Heart left ventricle (tissue), 13 donors: ENCODE measurements at regions not wholly inside any gene's neighbourhood (a gene's known extent, or its start where the extent isn't known, plus 50 kb on each side); places are given as distances from the start of the nearest gene placed in this dataset.

Experiments
- POLR2A ChIP-seq, 2 donors: fragments of 450-650 bp; IDR thresholded peaks; one replicate each; pipeline ENCODE4 v1.6.1; 2017; ENCODE audit warnings: antibody characterized with exemption in 2 of 2, mild to moderate bottlenecking in 2 of 2, moderate library complexity in 2 of 2
- TF ChIP-seq, protein P1 (sequence below), 12 donors: fragments of 200-600 bp; sonication (generic) in 4 of 12; IDR thresholded peaks; one replicate each; pipeline versions ENCODE4 v1.5.0 to v1.8.0; 2018 to 2022; ENCODE audit warnings: antibody characterized with exemption in 12 of 12, mild to moderate bottlenecking in 5 of 12
- donor health status: ischemic (EF 13 %, LVEDD 7.1; RV severe dilation, severe dysfunction).
- donor health status: DM: no; HTN: yes; CAD: no.
- donor health status: DM: no; HTN: no; CAD: no.
- donor health status: ischemic (EF 25% LVEDD 6.9; RV normal size, moderate dysfunction).
- donor health status: ischemic (EF 25% LVEDD 5.7; RV mildly dilated, moderate dysfunction).
- donor health status: ischemic (EF 35%, LVEDD 5.7; RV mildly dilated, moderate dysfunction).
- donor health status: nonischemic (EF 11% LVEDD 7.7; RV severe dilation, severe dysfunction).
- donor health status: DM: yes; HTN: yes; CAD: no.
- donor health status: PGD.
- donor health status: ischemic (EF 29% LVEDD 5.4; RV normal size, mild dysfunction).
- donor health status: nonischemic (EF 23%, LVEDD 6.1; RV moderate dilation, normal function).

DNA sequence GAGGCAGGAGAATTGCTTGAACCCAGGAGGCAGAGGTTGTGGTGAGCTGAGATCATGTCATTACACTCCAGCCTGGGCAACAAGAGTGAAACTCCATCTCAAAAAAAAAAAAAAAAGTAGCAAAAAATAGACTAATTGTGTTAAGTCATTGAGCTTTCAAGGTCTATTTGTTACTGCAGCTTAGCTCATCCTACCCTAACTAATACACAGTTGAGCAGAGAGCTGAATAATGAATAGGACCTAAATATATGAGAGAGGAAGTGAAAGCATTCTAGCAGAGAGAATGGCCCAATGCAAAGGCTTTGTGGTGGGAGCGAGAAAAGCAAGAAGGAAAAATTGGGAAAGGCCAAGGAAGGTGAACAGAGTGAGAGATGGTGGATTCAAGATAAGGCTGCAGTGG, 128.3 kb downstream of the AXIN2 start:
- TF ChIP-seq, protein P1, sequence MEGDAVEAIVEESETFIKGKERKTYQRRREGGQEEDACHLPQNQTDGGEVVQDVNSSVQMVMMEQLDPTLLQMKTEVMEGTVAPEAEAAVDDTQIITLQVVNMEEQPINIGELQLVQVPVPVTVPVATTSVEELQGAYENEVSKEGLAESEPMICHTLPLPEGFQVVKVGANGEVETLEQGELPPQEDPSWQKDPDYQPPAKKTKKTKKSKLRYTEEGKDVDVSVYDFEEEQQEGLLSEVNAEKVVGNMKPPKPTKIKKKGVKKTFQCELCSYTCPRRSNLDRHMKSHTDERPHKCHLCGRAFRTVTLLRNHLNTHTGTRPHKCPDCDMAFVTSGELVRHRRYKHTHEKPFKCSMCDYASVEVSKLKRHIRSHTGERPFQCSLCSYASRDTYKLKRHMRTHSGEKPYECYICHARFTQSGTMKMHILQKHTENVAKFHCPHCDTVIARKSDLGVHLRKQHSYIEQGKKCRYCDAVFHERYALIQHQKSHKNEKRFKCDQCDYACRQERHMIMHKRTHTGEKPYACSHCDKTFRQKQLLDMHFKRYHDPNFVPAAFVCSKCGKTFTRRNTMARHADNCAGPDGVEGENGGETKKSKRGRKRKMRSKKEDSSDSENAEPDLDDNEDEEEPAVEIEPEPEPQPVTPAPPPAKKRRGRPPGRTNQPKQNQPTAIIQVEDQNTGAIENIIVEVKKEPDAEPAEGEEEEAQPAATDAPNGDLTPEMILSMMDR (IDR thresholded peaks at IDR 0.05) = no peak
- TF ChIP-seq POLR2A (IDR thresholded peaks at IDR 0.05) = no peak
